Breast epithelium (tissue), 3 donors: ENCODE measurements at regions not wholly inside any gene's neighbourhood (a gene's known extent, or its start where the extent isn't known, plus 50 kb on each side); places are given as distances from the start of the nearest gene placed in this dataset.

ENCODE experiments used
- POLR2AphosphoS5 ChIP-seq, 3 donors: sonication (generic); formaldehyde crosslinking; IDR thresholded peaks; one replicate each; pipeline ENCODE4 v1.6.1; 2017; ENCODE audit warnings: antibody characterized with exemption in 3 of 3
- TF ChIP-seq, protein P1 (sequence below), 3 donors: fragments of 450-650 bp; IDR thresholded peaks; one replicate each; pipeline ENCODE4 v1.5.1; 2016 to 2017; ENCODE audit warnings: antibody characterized with exemption in 3 of 3, mild to moderate bottlenecking in 3 of 3, moderate library complexity in 3 of 3

- TF ChIP-seq, protein P1, sequence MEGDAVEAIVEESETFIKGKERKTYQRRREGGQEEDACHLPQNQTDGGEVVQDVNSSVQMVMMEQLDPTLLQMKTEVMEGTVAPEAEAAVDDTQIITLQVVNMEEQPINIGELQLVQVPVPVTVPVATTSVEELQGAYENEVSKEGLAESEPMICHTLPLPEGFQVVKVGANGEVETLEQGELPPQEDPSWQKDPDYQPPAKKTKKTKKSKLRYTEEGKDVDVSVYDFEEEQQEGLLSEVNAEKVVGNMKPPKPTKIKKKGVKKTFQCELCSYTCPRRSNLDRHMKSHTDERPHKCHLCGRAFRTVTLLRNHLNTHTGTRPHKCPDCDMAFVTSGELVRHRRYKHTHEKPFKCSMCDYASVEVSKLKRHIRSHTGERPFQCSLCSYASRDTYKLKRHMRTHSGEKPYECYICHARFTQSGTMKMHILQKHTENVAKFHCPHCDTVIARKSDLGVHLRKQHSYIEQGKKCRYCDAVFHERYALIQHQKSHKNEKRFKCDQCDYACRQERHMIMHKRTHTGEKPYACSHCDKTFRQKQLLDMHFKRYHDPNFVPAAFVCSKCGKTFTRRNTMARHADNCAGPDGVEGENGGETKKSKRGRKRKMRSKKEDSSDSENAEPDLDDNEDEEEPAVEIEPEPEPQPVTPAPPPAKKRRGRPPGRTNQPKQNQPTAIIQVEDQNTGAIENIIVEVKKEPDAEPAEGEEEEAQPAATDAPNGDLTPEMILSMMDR (IDR thresholded peaks at IDR 0.05), result no peak
- TF ChIP-seq POLR2AphosphoS5 (IDR thresholded peaks at IDR 0.05), result no peak
These were observed 55.1 kb upstream of the PDGFD start for GRCh38 chr11:104219096-104219495.
